HT1080 (cell line): ENCODE measurements at regions not wholly inside any gene's neighbourhood (a gene's known extent, or its start where the extent isn't known, plus 50 kb on each side); places are given as distances from the start of the nearest gene placed in this dataset.
A peak's percentile ranks its signal among the peaks of the same experiment; 100 is the strongest.

ENCODE experiments used
- DNase-seq: peaks from one replicate; pipeline ENCODE4 v3.0.0-alpha.2; 2015; ENCODE audit warnings: low read depth

GRCh38 chr2:42960842-42961180, 168.4 kb upstream of the HAAO start:
- no peak for DNase-seq

DNA sequence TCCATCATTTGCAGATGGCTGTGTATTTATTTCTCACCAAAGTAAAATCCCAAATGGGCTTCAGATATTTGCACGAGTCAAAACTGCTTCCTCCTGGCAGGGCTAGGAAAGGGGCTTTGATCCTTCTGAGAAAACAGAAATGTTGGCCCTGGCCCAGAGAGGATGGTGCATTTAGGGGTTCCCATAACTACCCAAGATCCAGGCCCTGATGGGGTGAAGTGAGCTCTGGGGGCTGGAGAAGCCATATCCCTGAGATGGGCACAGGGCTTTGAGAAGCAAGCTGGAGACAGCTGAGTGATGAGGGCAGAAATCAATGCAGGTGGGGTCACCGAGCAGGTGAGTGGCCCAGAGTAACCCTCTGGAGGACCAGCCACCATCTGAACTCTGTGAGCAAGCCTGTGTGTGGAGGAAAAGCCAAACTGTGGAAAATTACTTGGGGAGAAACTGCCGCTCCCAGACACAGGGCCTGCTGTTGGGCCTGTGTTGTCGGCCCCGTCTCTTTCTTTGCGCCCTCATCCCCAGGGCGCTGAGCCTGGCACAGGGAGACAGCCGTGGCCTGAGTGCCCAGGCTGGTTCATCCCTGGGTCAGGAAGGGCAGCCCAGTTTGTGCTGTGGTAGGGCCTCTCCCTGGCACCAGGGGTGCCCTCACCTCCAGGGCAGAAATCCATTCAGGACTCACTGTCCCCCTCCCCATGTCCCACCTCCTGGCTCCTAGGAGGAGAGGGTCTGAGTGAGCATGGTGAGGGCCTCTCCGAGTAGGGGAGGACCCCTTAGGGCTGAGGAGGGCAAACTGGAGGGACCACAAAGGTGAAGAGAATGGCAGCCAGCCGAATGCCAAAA, 167.8 kb upstream of the HAAO start:
- no peak for DNase-seq

GRCh38 chr2:42959234-42960001, 167.0 kb upstream of the HAAO start:
- no peak for DNase-seq

DNA sequence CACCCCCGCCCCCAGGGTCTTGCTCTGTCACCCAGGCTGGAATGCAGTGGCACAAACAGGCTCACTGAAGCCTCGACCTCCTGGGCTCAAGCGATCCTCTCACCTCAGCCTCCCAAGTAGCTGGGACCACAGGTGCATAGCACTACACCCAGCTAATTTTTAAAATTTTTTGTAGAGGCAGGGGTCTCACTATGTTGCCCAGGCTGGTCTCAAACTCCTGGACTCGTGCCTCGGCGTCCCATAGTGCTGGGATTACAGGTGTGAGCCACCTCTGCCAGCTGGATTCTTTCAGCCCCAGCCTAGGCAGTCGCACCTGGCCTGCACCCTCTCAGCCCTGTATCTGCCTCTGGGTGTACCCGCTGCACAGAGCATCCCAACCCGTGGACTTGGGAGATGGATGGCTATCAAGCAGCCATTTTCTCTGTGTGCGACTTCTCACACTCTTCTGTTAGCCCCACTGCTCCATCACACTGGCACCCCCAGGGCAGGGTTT, 166.4 kb upstream of the HAAO start:
- DNase-seq = no peak

DNA sequence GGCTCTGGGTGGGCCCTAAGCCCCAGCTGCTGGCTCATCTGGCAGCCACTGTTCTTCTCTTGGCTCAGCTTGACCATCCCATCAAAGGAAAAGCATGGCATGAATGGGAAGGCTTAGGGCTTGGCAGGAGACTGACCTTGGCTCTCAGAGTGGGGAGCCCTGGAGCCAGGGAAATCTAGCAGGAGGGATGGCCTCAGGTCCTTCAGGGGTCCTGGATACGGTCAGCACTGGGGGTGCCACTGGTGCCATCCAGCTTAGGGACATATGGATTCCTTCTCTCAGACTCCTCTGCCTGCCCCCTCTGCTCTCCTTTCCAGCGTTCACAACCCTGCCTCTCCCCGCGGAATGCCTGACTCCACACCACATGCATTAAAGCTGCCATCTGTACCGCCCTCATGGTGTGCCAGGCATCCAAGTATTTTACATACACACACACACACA, 165.5 kb upstream of the HAAO start:
- DNase-seq = no peak

- DNase-seq = peak; percentile 38
These were observed 164.9 kb upstream of the HAAO start for GRCh38 chr2:42957109-42957860.

- DNase-seq = peak; percentile 42
These were observed 162.0 kb upstream of the HAAO start for GRCh38 chr2:42954227-42954962.

DNA sequence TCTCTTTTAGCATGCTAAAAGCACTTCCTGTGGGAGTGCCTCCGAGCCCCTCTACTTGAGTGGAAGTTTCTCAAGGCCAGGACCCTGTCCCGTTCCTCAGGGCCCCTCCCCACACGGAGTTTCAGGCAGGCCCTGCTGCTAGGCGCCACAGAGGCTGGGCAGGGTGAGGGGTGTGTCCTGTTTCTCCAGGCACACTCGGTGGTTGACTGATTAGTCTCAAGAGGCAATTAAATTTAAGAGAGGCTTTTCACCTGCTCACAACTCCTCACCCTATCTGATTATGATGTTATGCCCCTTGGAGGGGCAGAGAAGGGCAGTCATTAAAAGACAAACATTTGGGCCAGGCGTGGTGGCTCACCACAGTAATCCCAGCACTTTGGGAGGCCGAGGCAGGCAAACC, 160.8 kb upstream of the HAAO start:
- DNase-seq = no peak

GRCh38 chr2:42951263-42951938, 159.0 kb upstream of the HAAO start:
- DNase-seq = no peak

DNA sequence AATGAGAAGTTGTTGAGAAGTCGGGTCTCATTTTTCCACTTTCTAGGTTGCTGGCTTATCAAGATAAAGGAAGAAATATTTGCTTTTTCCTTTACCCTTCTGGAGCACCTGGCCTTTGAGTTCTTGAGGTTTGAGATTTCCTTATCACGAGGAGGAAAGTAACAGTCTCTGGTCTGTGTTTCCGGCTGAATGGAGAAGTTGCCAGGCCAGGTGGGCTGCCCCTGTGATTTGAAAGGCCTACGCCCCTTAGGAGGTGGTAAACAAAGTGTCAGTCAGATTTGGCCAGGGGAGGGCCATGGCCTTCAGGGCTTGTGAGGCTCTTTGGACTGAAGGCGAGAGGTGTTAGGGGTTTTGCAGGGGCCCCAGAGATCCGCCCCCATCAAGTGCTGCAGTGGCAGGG, 156.7 kb upstream of the HAAO start:
- no peak for DNase-seq

- no peak for DNase-seq
These were observed 155.6 kb upstream of the HAAO start for GRCh38 chr2:42947809-42948600.

DNA sequence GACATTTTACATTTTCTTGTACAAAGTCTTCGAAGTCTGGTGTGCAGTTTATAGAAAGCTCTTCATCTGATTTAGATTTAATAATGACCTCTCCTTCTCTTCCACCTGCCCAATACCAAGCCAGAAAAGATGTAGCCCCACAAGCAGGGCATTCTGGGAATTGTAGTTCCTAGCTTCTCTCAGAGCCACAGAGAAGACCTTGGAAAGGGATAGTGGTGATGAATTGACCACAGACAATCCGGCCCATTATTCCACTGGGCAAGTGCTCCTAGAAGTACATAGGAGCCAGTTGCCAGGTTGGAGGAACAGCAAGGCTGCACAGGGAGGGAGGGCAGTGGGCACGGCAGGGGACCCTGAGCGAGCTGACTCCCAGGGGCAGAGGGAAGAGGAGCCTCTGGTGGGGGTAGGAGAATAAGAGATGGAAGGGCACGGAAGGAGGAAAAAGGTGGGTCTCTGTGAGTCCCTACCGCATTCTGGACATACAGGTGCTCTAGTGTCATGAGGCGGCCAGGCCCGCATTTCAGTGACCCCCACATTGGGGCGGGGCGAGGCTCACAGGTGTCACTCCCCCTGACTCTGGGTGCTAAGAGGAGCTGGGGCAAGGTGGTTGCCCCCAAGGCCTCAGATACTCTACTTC, 152.5 kb upstream of the HAAO start:
- DNase-seq = peak; percentile 58

DNA sequence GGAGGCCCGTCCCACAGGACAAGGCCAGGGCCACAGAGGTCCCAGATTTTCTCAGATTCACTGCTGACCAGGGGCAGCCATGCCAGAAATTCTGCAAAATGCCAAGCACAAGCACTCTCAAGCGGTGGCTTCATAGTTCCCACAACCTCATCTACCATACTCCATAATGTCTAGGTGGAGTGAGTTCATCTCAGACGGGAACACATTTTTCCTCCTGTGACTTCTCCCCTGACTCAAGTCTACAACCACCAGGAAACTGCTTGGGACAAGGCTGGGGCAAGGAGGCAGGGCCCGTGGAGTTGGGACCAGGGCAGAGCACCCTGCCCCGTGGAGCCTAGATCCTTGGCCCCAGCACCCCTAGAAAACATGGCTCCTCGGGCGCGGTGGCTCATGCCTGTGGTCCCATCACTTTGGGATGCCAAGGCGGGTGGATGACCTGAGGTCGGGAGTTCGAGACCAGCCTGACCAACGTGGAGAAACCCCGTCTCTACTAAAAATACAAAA, 150.7 kb upstream of the HAAO start:
- no peak for DNase-seq

GRCh38 chr2:42942214-42942989, 150.0 kb upstream of the HAAO start:
- DNase-seq = no peak

DNA sequence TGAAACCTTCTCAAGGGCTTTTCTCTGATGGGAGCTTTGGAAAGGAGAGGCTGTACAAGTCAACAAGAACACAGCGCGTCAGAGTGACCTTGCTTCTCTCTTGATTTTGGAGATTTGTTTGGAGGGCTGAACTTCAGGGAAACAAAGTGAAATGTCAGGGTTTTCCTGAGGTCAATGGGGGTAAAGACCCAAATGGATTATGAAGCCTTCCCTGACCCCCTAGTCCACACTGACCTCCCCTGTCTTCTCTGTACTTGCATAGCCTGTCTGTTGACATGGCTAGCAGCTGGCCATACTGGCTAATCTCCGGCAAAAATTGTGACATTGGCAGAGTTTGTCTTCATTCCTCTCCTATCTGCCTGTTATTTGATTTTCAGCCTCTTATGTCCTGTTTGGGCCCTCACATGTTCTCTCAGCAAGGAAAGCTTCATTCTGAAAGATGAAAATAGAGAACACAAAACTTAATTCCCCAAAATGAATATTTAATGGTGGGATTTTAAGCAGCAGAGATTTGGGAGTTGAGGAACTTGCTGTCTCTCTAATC, 149.3 kb upstream of the HAAO start:
- DNase-seq = no peak

DNA sequence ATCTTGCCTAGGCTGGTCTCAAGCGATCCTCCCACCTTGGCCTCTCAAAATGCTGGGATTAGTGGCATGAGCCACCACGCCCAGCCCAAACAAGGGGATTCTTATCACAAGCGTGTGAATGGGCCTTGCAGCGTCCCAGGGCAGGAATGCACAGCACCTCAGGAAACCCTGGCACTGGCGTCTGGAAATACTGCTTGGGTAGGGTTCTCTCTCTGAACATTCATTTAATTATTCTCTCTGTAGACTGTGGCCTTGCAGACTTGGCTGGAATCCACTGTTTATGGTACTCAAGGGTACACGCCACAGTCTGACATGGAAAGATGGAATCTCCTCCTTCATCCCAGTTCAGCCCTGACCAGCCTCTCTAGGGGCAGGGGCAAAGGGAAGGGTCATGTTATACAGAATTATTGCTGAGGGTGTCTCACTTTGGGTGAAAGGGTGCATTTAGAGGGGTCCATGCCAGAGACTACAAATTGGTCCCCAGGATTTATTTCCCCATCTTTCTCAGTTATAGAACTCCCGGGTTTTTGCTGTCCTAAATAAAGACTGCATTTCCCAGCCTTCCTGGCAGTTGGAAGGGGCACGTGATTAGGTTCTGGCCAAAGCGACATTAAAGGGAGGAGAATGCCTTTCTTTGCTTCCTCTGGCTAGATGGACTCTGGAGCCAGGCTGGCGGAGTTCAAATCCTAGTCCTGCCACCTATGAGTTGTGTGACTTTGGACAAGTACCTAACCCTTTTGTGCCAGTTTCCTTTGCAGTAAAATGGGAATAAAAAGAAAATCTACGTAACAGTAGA, 147.2 kb upstream of the HAAO start:
- DNase-seq = no peak
